Gastrocnemius medialis (tissue), 4 donors: ENCODE measurements at regions not wholly inside any gene's neighbourhood (a gene's known extent, or its start where the extent isn't known, plus 50 kb on each side); places are given as distances from the start of the nearest gene placed in this dataset.

Source experiments
- CTCF ChIP-seq, 5 experiments: fragments of 450-650 bp in 3 of 5; fragments of 200-600 bp in 2 of 5; sonication (generic) in 2 of 5; IDR thresholded peaks in 4 of 5; conservative IDR thresholded peaks in 1 of 5; 1 replicate in 4 of 5; 2 replicates in 1 of 5; pipeline ENCODE4 v1.5.1; 2016 to 2019; ENCODE audit warnings: antibody characterized with exemption in 5 of 5, mild to moderate bottlenecking in 3 of 5, moderate library complexity in 3 of 5
- POLR2A ChIP-seq, 2 donors: fragments of 450-650 bp; IDR thresholded peaks; one replicate each; pipeline ENCODE4 v1.6.1; 2017; ENCODE audit warnings: antibody characterized with exemption in 2 of 2, mild to moderate bottlenecking in 2 of 2, moderate library complexity in 2 of 2

GRCh38 chr6:91088976-91089375 lies 502.1 kb upstream of the MAP3K7 start:
- TF ChIP-seq CTCF (IDR thresholded peaks at IDR 0.05 in 4 of 5, conservative IDR thresholded peaks at IDR 0.05 in 1 of 5) (no peak), POLR2A (IDR thresholded peaks at IDR 0.05) (no peak)
